ENCODE measurements at regions not wholly inside any gene's neighbourhood (a gene's known extent, or its start where the extent isn't known, plus 50 kb on each side); places are given as distances from the start of the nearest gene placed in this dataset.

- no peak overlapping the region for H3K4me3 ChIP-seq
- no peak overlapping the region for H3K27ac ChIP-seq
- no peaks in the 10 kb centered on the region for H3K9me3 ChIP-seq
- no peaks in the 10 kb centered on the region for H3K4me1 ChIP-seq
- no peaks in the 10 kb centered on the region for H3K27me3 ChIP-seq
- DNase-seq = no peak
- no peak overlapping the region for H3K9ac ChIP-seq (ENCODE audit: low read depth in 2 of 2, low read length in 2 of 2)
- TF ChIP-seq, protein P1, sequence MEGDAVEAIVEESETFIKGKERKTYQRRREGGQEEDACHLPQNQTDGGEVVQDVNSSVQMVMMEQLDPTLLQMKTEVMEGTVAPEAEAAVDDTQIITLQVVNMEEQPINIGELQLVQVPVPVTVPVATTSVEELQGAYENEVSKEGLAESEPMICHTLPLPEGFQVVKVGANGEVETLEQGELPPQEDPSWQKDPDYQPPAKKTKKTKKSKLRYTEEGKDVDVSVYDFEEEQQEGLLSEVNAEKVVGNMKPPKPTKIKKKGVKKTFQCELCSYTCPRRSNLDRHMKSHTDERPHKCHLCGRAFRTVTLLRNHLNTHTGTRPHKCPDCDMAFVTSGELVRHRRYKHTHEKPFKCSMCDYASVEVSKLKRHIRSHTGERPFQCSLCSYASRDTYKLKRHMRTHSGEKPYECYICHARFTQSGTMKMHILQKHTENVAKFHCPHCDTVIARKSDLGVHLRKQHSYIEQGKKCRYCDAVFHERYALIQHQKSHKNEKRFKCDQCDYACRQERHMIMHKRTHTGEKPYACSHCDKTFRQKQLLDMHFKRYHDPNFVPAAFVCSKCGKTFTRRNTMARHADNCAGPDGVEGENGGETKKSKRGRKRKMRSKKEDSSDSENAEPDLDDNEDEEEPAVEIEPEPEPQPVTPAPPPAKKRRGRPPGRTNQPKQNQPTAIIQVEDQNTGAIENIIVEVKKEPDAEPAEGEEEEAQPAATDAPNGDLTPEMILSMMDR (IDR thresholded peaks at IDR 0.05) = no peak
- intact Hi-C loops (cut with DNase I) = no loop called here
- H3K36me3 ChIP-seq = no peaks in the 10 kb centered on the region
These were observed 140.0 kb downstream of the MC4R start for GRCh38 chr18:60232541-60232940.

DNA sequence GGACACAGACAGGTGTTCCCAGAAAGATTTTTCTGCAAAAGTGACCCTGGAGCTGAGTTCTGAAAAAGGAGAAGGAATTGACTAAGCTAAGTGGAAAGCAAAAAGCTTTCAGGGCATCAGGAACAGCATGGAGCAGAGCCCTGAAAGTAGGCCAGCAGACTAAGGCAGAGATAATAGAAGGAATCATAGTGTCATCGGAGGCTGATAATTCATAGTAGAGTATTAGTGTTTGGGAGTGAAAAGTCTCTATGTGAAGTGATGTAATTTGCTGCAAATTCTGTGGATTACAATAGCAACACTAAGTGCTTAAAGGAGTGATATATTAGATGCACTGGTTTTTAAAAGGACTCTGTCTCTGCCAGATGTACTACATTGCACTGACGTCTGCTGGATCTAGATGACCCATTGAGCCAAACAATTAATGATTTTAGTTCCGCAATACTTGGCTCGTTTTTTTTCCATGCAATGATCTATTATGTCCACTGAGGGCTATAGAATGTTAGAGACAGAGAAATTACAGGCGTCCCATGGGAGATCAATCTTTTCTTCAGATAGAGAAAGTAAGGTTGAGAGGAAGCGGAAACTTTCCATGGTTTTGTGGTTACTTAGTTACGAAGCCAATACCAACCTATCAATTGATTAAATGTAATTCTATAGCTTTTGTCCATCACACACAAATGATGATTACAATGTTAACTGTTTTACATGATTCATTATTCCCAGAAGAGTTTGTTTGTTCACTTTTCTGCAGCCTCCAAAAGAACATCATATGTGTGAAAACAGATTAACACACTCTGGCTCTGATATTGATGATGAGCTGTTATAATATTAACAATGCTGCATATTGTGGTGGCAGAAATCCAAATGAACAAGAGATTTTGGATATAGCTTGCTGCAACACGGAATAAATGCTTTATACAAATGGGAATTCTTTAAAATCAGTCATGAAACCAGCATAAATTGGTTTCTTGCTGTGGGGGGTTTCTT is 143.7 kb downstream of the MC4R start:
- TF ChIP-seq, protein P1 (IDR thresholded peaks at IDR 0.05) = no peak

GRCh38 chr18:60215432-60215831 is 157.1 kb downstream of the MC4R start:
- intact Hi-C loops (cut with DNase I) = no loop called here
- TF ChIP-seq, protein P1 (IDR thresholded peaks at IDR 0.05) = no peak
- Histone ChIP-seq H3K9me3 (no peaks in the 10 kb centered on the region), H3K4me3 (no peak overlapping the region), H3K4me1 (no peaks in the 10 kb centered on the region), H3K36me3 (no peaks in the 10 kb centered on the region), H3K27ac (no peak overlapping the region), H3K9ac (ENCODE audit: low read depth in 2 of 2, low read length in 2 of 2) (no peak overlapping the region), H3K27me3 (no peaks in the 10 kb centered on the region)
- no peak for DNase-seq

More for the DNA sequence above, 143.7 kb downstream of the MC4R start:
- no peaks in the 10 kb centered on the region for H3K9me3 ChIP-seq
- no peaks in the 10 kb centered on the region for H3K27me3 ChIP-seq
- no peaks in the 10 kb centered on the region for H3K4me1 ChIP-seq
- H3K4me3 ChIP-seq = no peak overlapping the region
- H3K9ac ChIP-seq (ENCODE audit: low read depth in 2 of 2, low read length in 2 of 2) = no peak overlapping the region
- H3K36me3 ChIP-seq = no peaks in the 10 kb centered on the region
- no peak for DNase-seq
- intact Hi-C loops (cut with DNase I) = no loop called here
- H3K27ac ChIP-seq = no peak overlapping the region

- H3K4me3 ChIP-seq = no peak overlapping the region
- H3K9me3 ChIP-seq = no peaks in the 10 kb centered on the region
- intact Hi-C loops (cut with DNase I) = loop anchor here (10.0 kb wide), 1 partner anchor 64 kb away; no protein-coding TSS in a partner anchor
- H3K36me3 ChIP-seq = no peaks in the 10 kb centered on the region
- no peak for DNase-seq
- H3K4me1 ChIP-seq = no peaks in the 10 kb centered on the region
- H3K27ac ChIP-seq = no peak overlapping the region
- H3K9ac ChIP-seq (ENCODE audit: low read depth in 2 of 2, low read length in 2 of 2) = no peak overlapping the region
- H3K27me3 ChIP-seq = no peaks in the 10 kb centered on the region
- TF ChIP-seq, protein P1 (IDR thresholded peaks at IDR 0.05) = no peak
These were observed 163.5 kb downstream of the MC4R start for GRCh38 chr18:60209042-60209441.

DNA sequence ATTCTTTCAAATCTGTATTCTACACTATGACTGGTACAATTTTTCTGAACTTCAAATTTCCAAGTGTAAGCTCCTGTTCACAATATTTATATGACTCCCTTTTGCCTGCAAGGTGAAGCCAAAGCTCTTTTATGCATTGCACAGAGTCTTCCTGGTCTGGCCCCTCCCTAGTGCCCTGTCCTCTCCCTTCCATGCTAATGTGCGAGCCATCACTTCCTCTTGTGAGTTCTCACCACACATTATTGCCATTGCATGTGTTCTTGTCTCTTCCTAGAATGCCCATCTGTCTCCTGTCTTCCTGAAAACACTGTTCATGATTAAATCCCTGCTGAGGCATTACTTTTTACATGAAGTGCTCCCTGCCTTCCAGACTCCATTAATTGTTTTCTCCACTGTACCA is 169.9 kb downstream of the MC4R start:
- no peak for DNase-seq
- no peak overlapping the region for H3K27ac ChIP-seq
- TF ChIP-seq, protein P1 (IDR thresholded peaks at IDR 0.05) = no peak
- no peak overlapping the region for H3K4me3 ChIP-seq
- intact Hi-C loops (cut with DNase I) = loop anchor here (10.0 kb wide), 1 partner anchor 58 kb away; no protein-coding TSS in a partner anchor
- H3K9ac ChIP-seq (ENCODE audit: low read depth in 2 of 2, low read length in 2 of 2) = no peak overlapping the region
- H3K9me3 ChIP-seq = no peaks in the 10 kb centered on the region
- no peaks in the 10 kb centered on the region for H3K36me3 ChIP-seq
- no peaks in the 10 kb centered on the region for H3K27me3 ChIP-seq
- H3K4me1 ChIP-seq = no peaks in the 10 kb centered on the region
